SK-N-SH (cell line): ENCODE measurements at regions not wholly inside any gene's neighbourhood (a gene's known extent, or its start where the extent isn't known, plus 50 kb on each side); places are given as distances from the start of the nearest gene placed in this dataset.

ENCODE experiments used
- CTCF ChIA-PET: fragments of 300-600, 350-600 bp; formaldehyde crosslinking; extraction: SDS; loops from one replicate; lab custom pipeline; 2021; lab: Yijun Ruan, JAX
- POLR2A ChIA-PET: fragments of 350-600 bp; sonication (Branson Sonifier 250); formaldehyde crosslinking; extraction: SDS; loops from one replicate; lab custom pipeline; 2020; ENCODE audit warnings: antibody characterized with exemption, inconsistent platforms; lab: Yijun Ruan, JAX
- DNase-seq: peaks from one replicate; pipeline ENCODE4 v3.0.0; 2012
- H2AFZ ChIP-seq: fragments of 200-600 bp; sonication (generic); 2 replicates; pipeline ENCODE4 v1.8.1; 2016; ENCODE audit warnings: antibody characterized with exemption, mild to moderate bottlenecking, low read depth
- H3F3A ChIP-seq: fragments of 200-600 bp; sonication (generic); replicated peaks from 2 replicates; pipeline ENCODE3; 2016; ENCODE audit warnings: antibody characterized with exemption, mild to moderate bottlenecking; ENCODE audit not compliant: insufficient read depth
- H3K27ac ChIP-seq, 2 experiments: fragments of 200-500 bp in 1 of 2; fragments of 200-600 bp in 1 of 2; sonication (Bioruptor generic) in 1 of 2; sonication (generic), shearing (Covaris generic) in 1 of 2; 2 replicates each; pipeline versions ENCODE4 v1.5.1 to v1.6.1; 2014 to 2016; ENCODE audit warnings: low read depth in 2 of 2, inconsistent platforms in 1 of 2, low read length in 1 of 2, mild to moderate bottlenecking in 1 of 2, mixed read lengths in 1 of 2
- H3K27me3 ChIP-seq: fragments of 200-600 bp; sonication (generic), shearing (Covaris generic); 2 replicates; pipeline ENCODE4 v1.6.1; 2016; ENCODE audit warnings: mixed run types; ENCODE audit not compliant: insufficient read depth
- H3K36me3 ChIP-seq, 2 experiments: fragments of 200-500 bp in 1 of 2; fragments of 200-600 bp in 1 of 2; sonication (Bioruptor generic) in 1 of 2; sonication (generic) in 1 of 2; replicated peaks in 1 of 2; 2 replicates each; pipeline versions ENCODE3 to v1.5.1; 2014 to 2016; ENCODE audit warnings: low read length in 1 of 2, mild to moderate bottlenecking in 1 of 2; ENCODE audit not compliant: insufficient read depth in 2 of 2, control insufficient read depth in 1 of 2
- H3K4me1 ChIP-seq, 2 experiments: fragments of 200-500 bp in 1 of 2; fragments of 200-600 bp in 1 of 2; sonication (Bioruptor generic) in 1 of 2; sonication (generic), shearing (Covaris generic) in 1 of 2; 2 replicates each; pipeline versions ENCODE4 v1.5.1 to v1.6.1; 2014 to 2016; ENCODE audit warnings: low read depth in 1 of 2, low read length in 1 of 2, mixed run types in 1 of 2; ENCODE audit not compliant: insufficient read depth in 2 of 2, control insufficient read depth in 1 of 2
- H3K4me2 ChIP-seq: fragments of 200-600 bp; sonication (generic), shearing (Covaris generic); 2 replicates; pipeline ENCODE4 v1.6.1; 2017; ENCODE audit warnings: mixed run types
- H3K4me3 ChIP-seq, 2 experiments: fragments of 200-500 bp in 1 of 2; fragments of 200-600 bp in 1 of 2; sonication (Bioruptor generic) in 1 of 2; sonication (generic), shearing (Covaris generic) in 1 of 2; 2 replicates each; pipeline versions ENCODE4 v1.5.1 to v1.8.1; 2014 to 2016; ENCODE audit warnings: low read depth in 2 of 2, inconsistent platforms in 1 of 2, low read length in 1 of 2, mild to moderate bottlenecking in 1 of 2, mixed read lengths in 1 of 2, moderate library complexity in 1 of 2
- H3K79me2 ChIP-seq: fragments of 200-600 bp; sonication (generic); 2 replicates; pipeline ENCODE4 v1.8.1; 2017; ENCODE audit warnings: mild to moderate bottlenecking; ENCODE audit not compliant: insufficient read depth
- H3K9ac ChIP-seq: fragments of 200-600 bp; sonication (generic); 2 replicates; pipeline ENCODE4 v1.6.1; 2017; ENCODE audit warnings: mixed run types
- H3K9me2 ChIP-seq: fragments of 200-600 bp; sonication (generic); 2 replicates; pipeline ENCODE4 v1.6.1; 2017; ENCODE audit warnings: mixed run types
- H3K9me3 ChIP-seq: fragments of 200-600 bp; sonication (generic); 2 replicates; pipeline ENCODE4 v1.6.1; 2017; ENCODE audit warnings: mixed run types, mild to moderate bottlenecking, moderate library complexity
- H4K20me1 ChIP-seq: fragments of 200-600 bp; sonication (generic); 2 replicates; pipeline ENCODE4 v1.6.1; 2017; ENCODE audit warnings: mild to moderate bottlenecking, mixed run types; ENCODE audit not compliant: insufficient read depth
- CTCF ChIP-seq: fragments of 200-600 bp; sonication (generic); IDR thresholded peaks from 2 replicates; pipeline ENCODE4 v1.6.1; 2017; ENCODE audit warnings: antibody characterized with exemption, mild to moderate bottlenecking, moderate library complexity
- FOXJ3 ChIP-seq: sonication (generic); formaldehyde crosslinking; IDR thresholded peaks from 2 replicates; pipeline ENCODE4 v1.5.1; 2020; ENCODE audit warnings: mild to moderate bottlenecking, missing genetic modification reagents
- GABPA ChIP-seq: IDR thresholded peaks from 2 replicates; pipeline ENCODE4 v1.4.0; 2012; ENCODE audit warnings: low read depth, mild to moderate bottlenecking
- GATA2 ChIP-seq: sonication (generic); formaldehyde crosslinking; IDR thresholded peaks from 2 replicates; pipeline ENCODE4 v1.5.0; 2020; ENCODE audit warnings: mild to moderate bottlenecking, missing genetic modification reagents
- MAX ChIP-seq: IDR thresholded peaks from 2 replicates; pipeline ENCODE4 v1.4.0; 2012; ENCODE audit warnings: low read depth
- NRF1 ChIP-seq: IDR thresholded peaks from 2 replicates; pipeline ENCODE4 v1.6.1; 2012; ENCODE audit warnings: low read depth, mild to moderate bottlenecking, low read length
- PBX3 ChIP-seq: IDR thresholded peaks from 2 replicates; pipeline ENCODE4; 2012
- REST ChIP-seq: IDR thresholded peaks from 2 replicates; pipeline ENCODE4 v1.6.1; 2012; ENCODE audit warnings: mild to moderate bottlenecking, low read depth, low read length, moderate library complexity
- RFX5 ChIP-seq: IDR thresholded peaks from 2 replicates; pipeline ENCODE4 v1.6.1; 2012; ENCODE audit warnings: mild to moderate bottlenecking, improper control_type of control experiment, low read length
- TCF12 ChIP-seq: IDR thresholded peaks from 2 replicates; pipeline ENCODE4 v1.4.0; 2012
- USF1 ChIP-seq: IDR thresholded peaks from 2 replicates; pipeline ENCODE4 v1.4.0; 2012; ENCODE audit warnings: low read depth, borderline replicate concordance
- WGBS: methylation state at CpG from one replicate; pipeline ENCODE4 v1.1.6; 2017; ENCODE audit warnings: low lambda C conversion rate; 5-methylcytosine and 5-hydroxymethylcytosine counted together

- TF ChIP-seq FOXJ3 (CRISPR knock-in tag) (no peak), PBX3 (no peak), CTCF (no peak), RFX5 (no peak), GABPA (no peak)
These were observed 351.0 kb upstream of the B3GALT2 start (continued) for GRCh38 chr1:193537266-193538002.

- no peak overlapping the region for H3K4me3 ChIP-seq
- WGBS: 36% methylated on average over 6 of the region's 6 CpGs
- no peaks in the 10 kb centered on the region for H3K4me1 ChIP-seq
- CTCF ChIA-PET: no interaction called here
- no peaks in the 10 kb centered on the region for H3K9me2 ChIP-seq
- no peaks in the 10 kb centered on the region for H3K9me3 ChIP-seq
- no peaks in the 10 kb centered on the region for H3K79me2 ChIP-seq
- no peaks in the 10 kb centered on the region for H3K27me3 ChIP-seq
- TF ChIP-seq NRF1: no peak
- H2AFZ ChIP-seq: no peak overlapping the region
- no peak overlapping the region for H3K4me2 ChIP-seq
- H3K9ac ChIP-seq: no peak overlapping the region
- H4K20me1 ChIP-seq: no peaks in the 10 kb centered on the region
- no peaks in the 10 kb centered on the region for H3K36me3 ChIP-seq
- POLR2A ChIA-PET: no interaction called here
- H3K27ac ChIP-seq: no peak overlapping the region
- no peaks in the 10 kb centered on the region for H3F3A ChIP-seq
- DNase-seq: no peak
These were observed 347.4 kb upstream of the B3GALT2 start for GRCh38 chr1:193533853-193534252.

- Histone ChIP-seq H2AFZ (no peak overlapping the region), H3K79me2 (no peaks in the 10 kb centered on the region), H3K4me3 (no peak overlapping the region), H3K27ac (no peak overlapping the region), H3K9ac (no peak overlapping the region), H3K36me3 (no peaks in the 10 kb centered on the region), H3K27me3 (no peaks in the 10 kb centered on the region), H3F3A (no peaks in the 10 kb centered on the region), H3K4me2 (no peak overlapping the region), H3K9me2 (no peaks in the 10 kb centered on the region), H3K9me3 (no peaks in the 10 kb centered on the region), H3K4me1 (no peaks in the 10 kb centered on the region; a peak in 1 of 4 replicates), H4K20me1 (no peaks in the 10 kb centered on the region)
- no peak for DNase-seq
- ChIA-PET POLR2A (no interaction called here), CTCF (no interaction called here)
- 32% methylated on average over 3 of the region's 3 CpGs for WGBS
- TF ChIP-seq GATA2: no peak
- TF ChIP-seq MAX: no peak
- TF ChIP-seq USF1: no peak
- TF ChIP-seq REST: no peak
- TF ChIP-seq TCF12: no peak
- TF ChIP-seq CTCF: no peak
- no peak for TF ChIP-seq FOXJ3 (CRISPR knock-in tag)
These were observed 339.7 kb upstream of the B3GALT2 start for GRCh38 chr1:193525917-193526710.
